ENCODE measurements at regions not wholly inside any gene's neighbourhood (a gene's known extent, or its start where the extent isn't known, plus 50 kb on each side); places are given as distances from the start of the nearest gene placed in this dataset.
"Not testable (repeated sequence)": the region's sequence is repeated elsewhere in the genome, so short reads cannot be mapped to it uniquely, and the experiment has no call there.

- peak; percentile 2 to 65 for DNase-seq
These were observed 256.3 kb upstream of the MAGI2 start for GRCh38 chr7:79709574-79710409.

DNA sequence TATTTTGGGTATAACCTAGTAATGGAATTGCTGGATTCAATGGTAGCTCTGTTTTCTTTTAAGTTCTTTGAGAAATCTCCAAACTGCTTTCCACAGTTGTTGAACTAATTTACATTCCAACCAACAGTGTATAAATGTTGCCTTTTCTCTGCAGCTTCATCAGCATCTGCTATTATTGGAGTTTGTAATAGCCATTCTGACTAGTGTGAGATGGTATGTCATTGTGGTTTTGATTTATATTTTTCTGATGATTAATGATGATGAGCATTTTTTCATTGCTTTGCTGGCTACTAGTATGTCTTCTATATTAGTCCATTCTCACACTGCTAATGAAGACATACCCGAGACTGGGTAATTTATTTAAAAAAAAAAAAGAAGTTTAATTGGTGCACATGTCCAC lies 248.6 kb upstream of the MAGI2 start:
- no peak for DNase-seq

DNA sequence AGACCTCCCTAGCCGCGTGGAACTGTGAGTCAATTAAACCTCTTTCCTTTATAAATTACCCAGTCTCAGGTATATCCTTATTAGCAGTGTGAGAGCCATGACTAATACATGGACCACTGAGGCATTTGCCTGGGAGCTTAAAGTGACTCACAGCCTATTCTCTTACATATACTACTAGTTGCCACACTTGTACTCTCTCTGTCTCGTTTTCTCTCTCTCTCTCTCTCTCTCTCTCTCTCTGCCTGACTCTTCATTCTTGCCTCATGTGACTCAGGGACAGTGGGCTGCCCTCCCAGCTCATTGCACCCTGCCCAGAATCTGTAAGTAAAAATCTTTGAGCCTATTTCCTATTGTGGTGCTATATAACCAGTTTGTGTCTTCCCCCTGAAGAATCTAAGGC lies 238.5 kb upstream of the MAGI2 start:
- no peak for DNase-seq

GRCh38 chr7:79691074-79691473 lies 237.6 kb upstream of the MAGI2 start:
- no peak for DNase-seq

DNA sequence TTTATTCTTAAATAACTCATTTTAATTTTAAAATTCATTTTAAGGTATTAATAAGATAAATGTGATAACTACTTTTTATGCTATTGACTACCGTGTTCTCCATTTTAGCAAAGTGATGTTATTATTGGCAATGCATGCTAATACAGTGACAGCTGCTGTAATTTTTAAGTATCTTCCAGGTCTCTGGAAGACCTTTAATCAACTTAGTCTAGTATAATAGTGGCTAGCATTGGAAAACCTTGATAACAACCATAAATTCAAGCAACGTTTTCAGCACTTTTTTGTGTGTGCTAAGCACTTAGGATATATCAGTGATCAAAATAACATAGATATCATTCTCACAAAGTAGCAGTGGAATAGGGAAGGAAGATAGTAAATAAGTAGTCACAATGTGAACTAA lies 230.9 kb upstream of the MAGI2 start:
- DNase-seq: no peak

DNA sequence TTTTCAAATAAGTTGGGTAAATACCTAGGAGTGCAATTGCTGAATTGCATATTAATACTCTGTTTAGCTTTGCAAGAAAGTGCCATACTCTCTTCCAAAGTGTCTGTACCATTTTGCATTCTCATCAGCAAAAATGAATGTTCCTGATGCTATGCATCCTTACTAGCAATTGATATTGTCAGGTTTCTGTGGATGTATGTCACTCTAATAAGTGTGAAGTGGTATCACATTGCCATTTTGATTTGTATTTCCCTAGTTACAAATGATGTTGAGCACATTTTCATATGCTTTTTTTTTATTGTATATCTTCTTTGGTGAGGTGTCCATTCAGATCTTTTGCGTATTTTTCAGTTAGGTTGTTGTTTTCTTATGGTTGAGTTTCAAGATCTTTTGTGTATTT lies 230.4 kb upstream of the MAGI2 start:
- no peak for DNase-seq

GRCh38 chr7:79683185-79683890 lies 229.9 kb upstream of the MAGI2 start:
- DNase-seq: no peak

DNA sequence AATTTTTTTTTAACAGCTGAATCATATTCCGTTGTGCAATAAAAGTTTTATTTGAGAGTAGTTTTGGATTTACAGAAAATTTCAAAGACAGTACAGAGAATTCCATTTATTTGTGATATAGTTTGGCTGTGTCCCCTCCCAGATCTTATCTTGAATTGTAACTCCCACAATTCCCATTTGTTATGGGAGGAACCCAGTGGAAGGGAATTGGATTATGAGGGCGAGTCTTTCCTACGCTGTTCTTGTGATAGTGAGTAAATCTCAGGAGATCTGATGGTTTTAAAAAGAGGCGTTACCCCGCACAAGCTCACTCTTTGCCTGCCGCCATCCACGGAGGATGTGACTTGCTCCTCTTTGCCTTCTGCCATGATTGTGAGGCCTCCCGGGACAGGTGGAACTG lies 228.0 kb upstream of the MAGI2 start:
- no peak for DNase-seq

DNA sequence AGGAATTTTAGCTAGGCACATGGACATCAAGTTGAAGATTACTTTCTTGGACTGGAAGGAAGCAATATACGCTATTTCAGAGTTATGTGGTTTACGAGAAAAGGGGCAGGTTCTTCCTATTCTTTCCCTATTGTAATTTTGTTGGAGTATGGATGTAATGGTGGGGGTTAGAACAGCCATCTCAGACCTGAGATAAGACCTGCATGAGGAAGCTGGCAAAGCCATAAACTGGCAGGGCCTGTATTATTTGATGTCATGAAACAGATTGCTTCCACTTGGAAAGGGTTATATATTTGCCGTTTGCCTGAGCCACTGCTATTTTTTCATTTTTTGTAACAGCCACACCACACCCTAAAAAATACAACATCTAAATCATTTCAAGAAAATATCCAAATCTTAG lies 220.5 kb upstream of the MAGI2 start:
- DNase-seq: no peak

DNA sequence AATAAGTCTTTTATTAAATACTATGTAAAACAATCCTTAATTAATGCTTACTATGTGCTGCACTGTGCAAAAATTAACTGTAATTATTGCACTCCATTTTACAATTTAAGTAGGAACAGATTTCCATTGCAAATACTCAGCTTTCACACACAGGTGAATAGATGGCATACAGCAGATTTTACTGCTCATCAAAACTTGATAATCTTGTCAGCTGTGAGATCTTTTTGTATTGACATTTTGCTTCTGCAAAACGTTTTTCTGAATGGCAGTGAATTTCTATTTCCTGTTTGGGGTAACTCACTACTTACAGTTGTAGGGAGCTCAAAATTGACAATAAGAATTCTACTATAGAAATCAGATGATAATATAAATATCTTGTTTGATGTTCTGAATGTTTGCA lies 220.0 kb upstream of the MAGI2 start:
- no peak for DNase-seq

DNA sequence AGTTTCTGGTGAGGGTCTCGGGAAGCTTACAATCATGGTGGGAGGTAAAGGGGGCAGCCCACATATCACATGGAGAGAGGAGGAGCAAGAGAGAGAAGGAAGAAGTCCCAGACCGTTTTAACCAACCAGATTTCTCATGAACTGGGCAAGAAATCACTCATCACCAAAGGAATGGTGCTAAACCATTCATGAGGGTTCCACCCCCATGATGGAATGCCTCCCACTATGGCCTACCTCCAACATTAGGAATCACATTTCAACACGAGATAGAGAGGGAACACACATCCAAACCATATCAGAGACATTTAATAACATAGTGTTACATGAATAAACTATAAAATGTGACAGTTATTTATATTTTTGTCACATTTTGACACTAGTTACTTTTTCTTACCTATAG lies 214.8 kb upstream of the MAGI2 start:
- DNase-seq: no peak

- no peak for DNase-seq
These were observed 213.0 kb upstream of the MAGI2 start for GRCh38 chr7:79666472-79666871.

- no peak for DNase-seq
These were observed 211.6 kb upstream of the MAGI2 start for GRCh38 chr7:79664884-79665676.

- DNase-seq: no peak
These were observed 204.8 kb upstream of the MAGI2 start for GRCh38 chr7:79658304-79658703.

GRCh38 chr7:79653136-79653631 lies 199.7 kb upstream of the MAGI2 start:
- no peak for DNase-seq

DNA sequence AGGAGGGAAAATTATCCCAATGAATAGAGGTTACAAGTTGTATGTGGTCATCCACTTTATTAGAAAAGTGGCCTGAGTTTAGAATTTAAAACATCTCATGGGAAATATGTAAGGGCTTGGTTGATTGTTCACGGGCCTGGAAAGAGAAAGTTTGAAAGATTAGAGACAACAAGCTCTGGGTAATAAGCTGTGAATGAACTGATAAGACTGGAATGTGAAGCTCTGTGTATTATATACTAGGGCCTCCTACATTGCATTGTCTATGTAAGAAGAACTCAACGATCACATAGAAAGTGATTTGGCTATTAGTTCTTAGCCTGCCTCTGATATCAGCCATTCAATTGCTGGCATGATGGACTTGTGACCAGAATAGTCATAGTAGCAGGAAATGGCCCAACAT lies 199.2 kb upstream of the MAGI2 start:
- DNase-seq: no peak

DNA sequence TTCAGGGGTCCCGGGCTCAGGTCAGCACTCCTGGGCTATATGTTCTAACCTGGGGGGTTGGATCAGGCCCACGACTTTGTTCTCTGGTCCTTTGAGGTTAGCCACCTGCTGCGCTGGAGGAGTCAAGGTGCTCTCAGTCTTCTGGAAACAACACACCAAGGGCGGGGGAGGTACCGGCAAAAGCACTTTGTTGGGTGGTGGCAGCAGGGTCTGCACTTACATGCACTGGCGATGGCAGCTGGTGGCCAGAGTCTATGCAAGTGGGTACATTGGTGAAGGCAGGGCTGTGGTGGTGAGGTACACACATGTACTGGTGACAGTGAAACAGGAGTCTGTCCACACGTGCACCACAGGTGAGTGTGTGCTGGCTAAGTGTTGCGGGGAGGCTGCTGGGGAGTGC lies 194.2 kb upstream of the MAGI2 start:
- DNase-seq: no peak

DNA sequence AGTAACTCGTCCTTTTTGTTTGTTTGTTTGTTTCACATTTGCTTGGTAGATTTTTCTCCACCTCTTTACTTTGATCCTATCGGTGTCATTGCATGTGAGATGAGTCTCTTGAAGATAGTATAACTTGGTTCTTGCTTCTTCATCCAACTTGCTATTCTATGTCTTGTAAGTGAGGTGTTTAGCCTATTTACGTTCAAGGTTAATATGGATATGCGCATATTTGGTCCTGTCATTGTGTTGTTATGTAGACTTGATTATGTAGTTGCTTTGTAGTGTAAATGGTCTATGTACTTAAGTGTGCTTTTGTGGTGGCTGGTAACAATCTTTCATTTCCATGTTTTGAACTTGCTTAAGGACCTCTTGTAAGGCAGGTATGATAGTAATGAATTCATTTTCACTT lies 192.8 kb upstream of the MAGI2 start:
- no peak for DNase-seq

GRCh38 chr7:79636849-79637248 lies 183.4 kb upstream of the MAGI2 start:
- no peak for DNase-seq

GRCh38 chr7:79625921-79626320 lies 172.5 kb upstream of the MAGI2 start:
- DNase-seq: not testable (repeated sequence)

GRCh38 chr7:79624336-79624735 lies 170.9 kb upstream of the MAGI2 start:
- no peak for DNase-seq

DNA sequence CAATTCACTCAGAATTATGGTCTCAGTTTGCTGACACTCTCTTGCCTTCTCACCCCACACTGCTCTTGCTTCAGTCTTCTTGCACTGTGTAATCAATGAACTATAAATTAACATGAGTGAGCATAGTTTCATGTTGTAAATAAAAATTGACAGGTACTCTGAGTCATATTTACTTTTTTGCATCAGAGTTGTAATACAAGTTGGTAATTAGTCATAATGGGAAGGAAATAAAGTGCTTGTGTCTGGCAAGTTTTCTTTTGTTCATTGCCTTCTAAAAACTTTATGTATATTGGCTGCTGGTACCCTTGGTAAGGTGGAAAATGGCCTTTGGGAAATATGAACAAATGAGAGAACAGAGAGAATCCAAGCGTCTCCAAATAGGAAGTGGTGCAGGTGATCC lies 169.3 kb upstream of the MAGI2 start:
- no peak for DNase-seq

DNA sequence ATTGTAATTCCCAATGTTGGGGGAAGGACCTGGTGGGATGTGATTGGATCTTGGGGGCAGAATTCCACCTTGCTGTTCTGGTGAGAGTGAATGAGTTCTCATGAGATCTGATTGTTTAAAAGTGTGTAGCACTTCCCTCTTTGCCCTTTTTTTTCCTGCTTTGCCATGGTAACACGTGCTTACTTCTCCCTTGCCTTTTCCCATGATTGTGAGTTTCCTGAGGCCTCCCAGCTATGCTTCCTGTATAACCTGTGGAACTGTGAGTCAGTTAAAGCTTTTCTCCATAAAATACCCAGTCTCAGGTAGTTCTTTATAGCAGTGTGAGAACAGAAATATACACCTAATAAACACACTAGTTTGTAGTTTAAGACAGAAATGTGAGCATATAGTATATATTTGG lies 166.8 kb upstream of the MAGI2 start:
- no peak for DNase-seq

GRCh38 chr7:79619216-79619615 lies 165.7 kb upstream of the MAGI2 start:
- DNase-seq: no peak
